Suppressor macrophage treated with lipopolysaccharide for 1 hour (primary cell): ENCODE measurements at regions not wholly inside any gene's neighbourhood (a gene's known extent, or its start where the extent isn't known, plus 50 kb on each side); places are given as distances from the start of the nearest gene placed in this dataset.
A peak's percentile ranks its signal among the peaks of the same experiment; 100 is the strongest.
"Not testable (repeated sequence)": the region's sequence is repeated elsewhere in the genome, so short reads cannot be mapped to it uniquely, and the experiment has no call there.

ENCODE experiments used
- DNase-seq, 3 donors: peaks; one replicate each; pipeline ENCODE4 v3.0.0-alpha.2; 2020 to 2022

DNA sequence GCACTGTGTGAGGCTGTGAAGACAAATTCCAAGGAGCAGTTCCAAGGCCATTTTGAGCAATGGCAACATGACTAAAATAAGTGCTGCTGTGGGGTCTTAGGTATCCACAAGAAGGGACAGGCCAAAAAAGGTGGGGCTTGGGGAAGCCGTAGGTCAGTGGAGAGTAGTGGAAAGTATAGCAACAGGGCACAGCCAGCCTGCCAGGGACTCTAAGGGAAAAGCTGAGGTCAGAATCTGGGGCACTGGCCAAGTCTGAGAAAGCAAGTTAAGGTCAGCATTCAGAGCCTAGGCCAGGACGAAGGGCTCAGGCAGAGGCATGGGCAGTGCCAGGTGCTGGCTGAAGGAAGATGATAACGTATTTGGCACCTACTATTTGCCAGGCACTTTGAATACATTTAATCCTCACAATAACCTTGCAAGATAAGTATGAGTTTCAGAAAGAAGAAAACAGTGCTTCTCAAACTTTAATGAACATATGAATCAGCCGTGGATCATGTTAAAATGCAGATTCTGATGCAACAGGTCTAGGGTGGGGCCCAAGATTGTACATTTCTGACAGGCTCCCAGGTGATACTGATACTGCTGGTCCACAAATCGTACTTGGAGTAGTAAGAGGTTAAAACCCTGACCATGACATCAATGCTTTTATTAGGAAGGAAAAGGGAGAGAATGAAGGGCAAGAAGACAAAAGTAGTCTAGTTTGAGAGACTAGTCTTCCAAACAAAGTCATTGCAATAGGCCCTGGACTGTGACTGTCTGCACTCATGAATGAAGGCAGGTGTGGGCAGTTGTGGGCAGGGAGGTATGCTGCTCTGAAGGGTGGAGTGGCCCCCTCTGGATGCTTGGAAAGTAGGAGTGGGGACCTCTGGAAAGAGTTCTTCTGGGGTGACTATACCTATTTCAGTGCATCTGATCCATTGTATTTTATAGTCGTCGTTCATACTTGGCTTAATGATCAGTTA lies 106.3 kb upstream of the ANKRD28 start:
- DNase-seq, result no peak

- DNase-seq, result no peak
These were observed 107.3 kb upstream of the ANKRD28 start for GRCh38 chr3:15905041-15905440.

DNA sequence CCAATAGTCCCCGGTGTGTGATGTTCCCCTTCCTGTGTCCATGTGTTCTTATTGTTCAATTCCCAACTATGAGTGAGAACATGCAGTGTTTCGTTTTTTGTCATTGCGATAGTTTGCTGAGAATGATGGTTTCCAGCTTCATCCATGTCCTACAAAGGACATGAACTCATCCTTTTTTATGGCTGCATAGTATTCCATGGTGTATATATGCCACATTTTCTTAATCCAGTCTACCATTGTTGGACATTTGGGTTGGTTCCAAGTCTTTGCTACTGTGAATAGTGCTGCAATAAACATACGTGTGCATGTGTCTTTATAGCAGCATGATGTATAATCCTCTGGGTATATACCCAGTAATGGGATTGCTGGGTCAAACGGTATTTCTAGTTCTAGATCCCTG lies 109.6 kb upstream of the ANKRD28 start:
- not testable (repeated sequence) for DNase-seq

DNA sequence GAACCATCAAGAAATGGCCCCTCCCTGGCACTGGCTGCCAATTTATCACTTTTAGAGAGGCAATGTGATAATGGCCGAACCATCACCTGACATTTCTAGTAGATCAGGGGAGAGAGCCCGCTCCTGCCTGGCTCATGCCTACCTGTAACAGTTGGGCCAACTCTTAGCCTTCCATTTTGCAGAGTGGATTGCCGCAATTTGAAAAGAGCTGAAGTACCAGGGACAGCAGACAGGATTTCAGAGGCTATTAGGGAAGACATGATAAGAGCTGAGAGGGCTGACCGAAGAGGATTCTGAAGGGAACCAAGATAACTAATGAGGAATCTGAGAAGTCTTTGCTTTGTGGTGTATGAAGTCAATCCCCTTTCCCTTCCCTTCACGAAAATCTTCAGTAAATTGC lies 121.2 kb upstream of the ANKRD28 start:
- no peak for DNase-seq

GRCh38 chr3:15919971-15920370 lies 122.2 kb upstream of the ANKRD28 start:
- no peak for DNase-seq

DNA sequence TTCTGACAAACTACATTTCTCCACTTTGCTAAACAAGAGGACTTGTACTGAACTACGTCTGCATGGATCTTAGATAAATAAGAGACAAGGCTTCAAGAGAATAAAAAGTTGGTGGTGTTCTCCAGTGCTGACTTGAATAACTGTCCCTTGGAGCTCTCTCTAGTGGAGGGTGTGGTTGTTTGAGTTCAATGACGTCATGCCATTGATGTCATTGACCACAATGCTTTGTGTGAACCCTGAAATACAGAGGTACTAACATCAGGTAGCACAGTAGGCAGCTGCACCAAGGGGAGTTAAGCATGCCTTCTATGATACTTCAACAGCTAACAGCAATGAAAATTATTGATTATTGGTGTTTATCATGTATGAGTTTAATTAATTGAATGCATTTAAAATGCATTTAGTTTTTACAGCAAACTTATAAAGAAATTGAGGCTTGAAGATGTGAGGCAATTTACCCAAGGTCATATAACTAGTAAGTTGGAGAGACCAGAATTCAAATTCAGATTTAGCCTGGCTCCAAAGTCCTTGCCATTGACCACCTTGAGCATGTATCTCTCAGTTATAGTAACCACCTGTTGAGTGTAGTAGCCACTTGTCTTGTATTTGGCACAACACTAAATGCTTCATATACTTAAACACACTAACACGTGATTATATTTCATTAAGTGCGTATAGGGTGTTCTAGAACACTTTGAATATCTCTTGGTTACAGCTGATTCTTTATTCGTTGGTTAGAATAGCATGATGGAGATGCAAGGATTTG lies 126.0 kb upstream of the ANKRD28 start:
- DNase-seq, result no peak

DNA sequence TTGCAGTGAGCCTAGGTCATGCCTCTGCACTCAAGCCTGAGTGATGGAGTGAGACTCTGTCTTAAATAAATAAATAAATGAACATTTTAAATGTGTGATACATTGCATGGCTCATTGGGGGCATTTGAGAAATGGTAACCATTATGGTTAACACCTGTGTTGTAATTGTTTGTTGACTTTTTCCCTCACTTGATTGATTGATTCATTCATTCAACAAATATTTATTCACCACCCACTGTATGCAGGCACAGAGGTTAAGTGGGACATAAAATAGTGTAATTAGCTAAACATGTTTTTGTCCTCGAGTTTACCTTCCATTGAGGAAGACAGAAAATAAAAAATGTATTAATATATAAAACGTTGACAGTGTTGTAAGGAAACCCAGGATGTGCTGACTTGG lies 127.1 kb upstream of the ANKRD28 start:
- DNase-seq, result no peak

- DNase-seq, result no peak
These were observed 129.1 kb upstream of the ANKRD28 start for GRCh38 chr3:15926871-15927270.

GRCh38 chr3:15927969-15928368 lies 130.2 kb upstream of the ANKRD28 start:
- no peak for DNase-seq

GRCh38 chr3:15929944-15930571 lies 132.3 kb upstream of the ANKRD28 start:
- no peak for DNase-seq

GRCh38 chr3:15932348-15933300 lies 134.8 kb upstream of the ANKRD28 start:
- peak in 2 of 3 donors; percentile 2 to 6 for DNase-seq

DNA sequence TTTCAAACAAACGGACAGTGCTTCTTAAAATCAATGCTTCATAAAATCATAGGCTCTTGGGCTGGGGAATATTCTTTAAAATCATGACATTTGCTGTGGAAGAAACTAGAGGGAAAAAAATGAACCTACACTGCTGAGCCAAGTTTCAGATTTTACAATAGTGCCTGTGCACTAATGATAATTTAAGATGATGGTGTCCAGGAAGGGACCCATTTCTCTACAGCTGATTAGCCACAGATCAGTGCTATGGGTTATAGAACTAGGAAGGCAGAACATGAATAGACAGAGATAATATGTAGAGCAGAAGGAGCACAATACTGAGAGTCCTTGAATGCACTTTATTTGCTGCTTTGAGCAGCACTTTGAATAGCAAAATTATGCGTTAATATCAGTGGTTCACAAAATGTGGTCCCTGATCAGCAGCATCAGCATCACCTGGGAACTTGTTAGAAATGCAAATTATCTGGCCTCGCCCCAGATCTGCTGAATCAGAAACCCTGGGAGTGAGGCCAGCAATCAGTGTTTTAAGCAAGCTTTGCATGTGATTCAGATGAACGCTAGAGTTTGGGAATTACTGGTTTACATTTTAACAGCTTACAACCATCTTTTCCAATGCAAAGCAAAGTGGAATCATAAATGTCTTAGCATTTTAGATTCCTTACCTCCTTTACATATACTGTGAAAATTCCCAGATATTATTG lies 135.8 kb upstream of the ANKRD28 start:
- DNase-seq, result no peak

DNA sequence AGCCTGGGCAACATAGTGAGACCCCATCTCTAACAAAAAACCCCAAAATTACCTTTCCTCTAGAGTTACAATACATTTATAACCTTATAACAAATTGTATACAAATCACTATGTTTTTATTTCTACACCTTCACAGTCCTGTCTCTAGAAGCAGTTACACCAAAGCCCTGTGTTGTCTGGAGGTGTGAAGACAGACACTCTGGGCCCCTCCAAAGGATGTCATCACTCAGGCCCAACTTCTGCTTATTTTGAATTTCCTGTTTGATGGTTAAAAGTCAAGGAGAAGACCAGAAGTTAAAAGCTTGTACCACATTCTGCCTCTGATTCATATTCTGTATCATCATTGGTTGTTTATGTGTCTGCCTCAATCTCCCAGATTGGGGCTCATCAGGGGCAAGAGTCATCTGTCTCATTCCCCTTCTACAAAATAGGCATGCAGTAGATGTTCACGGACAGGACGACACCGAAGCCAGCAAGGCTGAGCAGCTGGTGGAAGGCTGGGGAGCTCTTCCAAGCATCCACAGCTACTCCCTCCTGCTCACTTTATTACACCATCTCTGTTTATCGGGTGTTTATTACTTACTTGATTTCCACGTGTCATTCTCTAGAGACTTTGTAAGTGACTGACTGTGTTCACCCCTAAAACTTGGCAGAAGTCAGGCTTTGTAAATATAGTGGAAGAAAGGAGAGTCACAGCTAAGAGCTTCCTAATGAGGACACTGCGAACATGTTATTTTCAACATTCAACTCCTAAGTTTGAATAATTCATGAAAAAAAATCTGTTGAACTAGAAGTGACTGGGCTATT lies 136.8 kb upstream of the ANKRD28 start:
- peak in 2 of 3 donors; percentile 16 to 27 for DNase-seq

- no peak for DNase-seq
These were observed 138.5 kb upstream of the ANKRD28 start for GRCh38 chr3:15936312-15936711.

DNA sequence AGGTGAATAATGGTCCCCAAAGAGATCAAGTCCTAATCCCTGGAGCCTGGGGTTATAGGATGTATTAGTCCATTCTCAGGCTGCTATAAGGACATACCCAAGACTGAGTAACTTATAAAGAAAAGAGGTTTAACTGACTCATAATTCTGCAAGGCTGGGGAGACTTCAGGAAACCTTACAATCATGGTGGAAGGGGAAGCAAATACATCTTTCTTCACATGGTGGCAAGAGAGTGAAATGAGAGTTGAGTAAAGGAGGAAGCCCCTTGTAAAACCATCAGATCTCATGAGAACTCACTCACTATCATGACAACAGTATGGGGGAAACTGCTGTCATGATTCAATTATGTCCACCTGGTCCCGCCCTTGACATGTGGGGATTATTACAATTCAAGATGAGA lies 142.9 kb upstream of the ANKRD28 start:
- DNase-seq, result peak in 1 of 3 donors; percentile 35

GRCh38 chr3:15941457-15941856 lies 143.7 kb upstream of the ANKRD28 start:
- not testable (repeated sequence) for DNase-seq

DNA sequence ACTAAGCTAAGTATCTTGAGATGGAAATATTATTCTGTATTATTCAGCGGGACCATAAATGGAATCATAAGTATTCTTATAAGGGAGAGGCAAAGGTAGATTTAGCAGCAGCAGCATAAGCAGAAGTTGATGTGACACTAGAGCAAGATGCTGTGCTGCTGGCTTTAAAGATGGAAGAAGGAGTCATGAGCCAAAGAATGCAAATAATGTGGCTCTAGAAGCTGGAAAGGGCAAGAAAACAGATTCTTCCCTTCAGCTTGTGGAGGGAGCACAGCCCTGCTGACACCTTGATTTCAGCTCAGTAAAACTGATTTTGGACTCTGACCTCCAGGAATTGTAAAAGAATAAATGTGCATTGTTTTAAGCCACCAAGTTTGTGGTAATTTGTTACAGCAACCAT lies 144.2 kb upstream of the ANKRD28 start:
- DNase-seq, result no peak

DNA sequence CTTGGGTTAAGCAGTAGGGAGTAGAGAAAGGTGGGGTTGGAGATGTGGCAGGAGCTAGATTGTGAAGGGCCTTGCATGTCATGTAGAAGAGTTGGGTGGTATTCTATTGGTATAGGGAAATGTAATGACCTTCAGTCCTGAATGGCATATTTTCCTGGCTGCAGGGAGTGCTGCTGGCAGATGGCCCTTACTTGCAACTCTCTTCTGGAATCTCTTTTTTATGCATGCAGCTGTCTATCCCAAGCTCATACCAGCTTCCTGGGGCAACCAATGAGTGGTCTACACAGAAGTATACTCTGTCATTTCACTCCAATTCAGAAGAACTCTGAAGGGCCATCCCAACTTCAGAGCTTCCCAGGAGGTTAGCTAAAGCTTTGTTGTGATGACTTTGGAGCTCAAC lies 144.7 kb upstream of the ANKRD28 start:
- no peak for DNase-seq

DNA sequence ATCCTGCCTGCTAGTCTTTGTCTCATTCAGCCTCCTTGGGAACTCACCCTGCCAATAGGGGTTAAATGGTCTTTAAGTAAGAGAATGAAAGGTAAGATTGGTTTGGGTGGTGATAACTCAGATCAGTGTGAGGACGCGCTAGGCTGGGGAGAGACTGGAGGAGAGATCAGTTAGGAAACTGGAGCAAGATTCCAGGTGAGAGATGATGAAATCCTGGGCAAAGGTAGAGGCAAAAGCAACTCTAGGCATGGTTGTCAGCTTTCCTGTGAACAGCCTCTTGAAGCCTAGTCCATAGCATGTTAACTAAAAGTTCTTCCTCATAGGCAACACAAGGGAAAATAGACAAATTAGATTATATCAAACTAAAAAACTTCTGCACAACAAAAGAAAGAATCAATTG lies 145.2 kb upstream of the ANKRD28 start:
- DNase-seq, result no peak

GRCh38 chr3:15948388-15948787 lies 150.6 kb upstream of the ANKRD28 start:
- no peak for DNase-seq
